ENCODE measurements at regions not wholly inside any gene's neighbourhood (a gene's known extent, or its start where the extent isn't known, plus 50 kb on each side); places are given as distances from the start of the nearest gene placed in this dataset.
A peak's percentile ranks its signal among the peaks of the same experiment; 100 is the strongest.

GRCh38 chr16:85991425-85991824 is 92.5 kb downstream of the IRF8 start:
- no peak for DNase-seq

- no peak for DNase-seq
These were observed 92.9 kb downstream of the IRF8 start for GRCh38 chr16:85991856-85992255.

- no peak for DNase-seq
These were observed 93.4 kb downstream of the IRF8 start for GRCh38 chr16:85992359-85992758.

GRCh38 chr16:85992779-85993178 is 93.8 kb downstream of the IRF8 start:
- no peak for DNase-seq

GRCh38 chr16:85994492-85995490 is 95.8 kb downstream of the IRF8 start:
- DNase-seq = no peak

DNA sequence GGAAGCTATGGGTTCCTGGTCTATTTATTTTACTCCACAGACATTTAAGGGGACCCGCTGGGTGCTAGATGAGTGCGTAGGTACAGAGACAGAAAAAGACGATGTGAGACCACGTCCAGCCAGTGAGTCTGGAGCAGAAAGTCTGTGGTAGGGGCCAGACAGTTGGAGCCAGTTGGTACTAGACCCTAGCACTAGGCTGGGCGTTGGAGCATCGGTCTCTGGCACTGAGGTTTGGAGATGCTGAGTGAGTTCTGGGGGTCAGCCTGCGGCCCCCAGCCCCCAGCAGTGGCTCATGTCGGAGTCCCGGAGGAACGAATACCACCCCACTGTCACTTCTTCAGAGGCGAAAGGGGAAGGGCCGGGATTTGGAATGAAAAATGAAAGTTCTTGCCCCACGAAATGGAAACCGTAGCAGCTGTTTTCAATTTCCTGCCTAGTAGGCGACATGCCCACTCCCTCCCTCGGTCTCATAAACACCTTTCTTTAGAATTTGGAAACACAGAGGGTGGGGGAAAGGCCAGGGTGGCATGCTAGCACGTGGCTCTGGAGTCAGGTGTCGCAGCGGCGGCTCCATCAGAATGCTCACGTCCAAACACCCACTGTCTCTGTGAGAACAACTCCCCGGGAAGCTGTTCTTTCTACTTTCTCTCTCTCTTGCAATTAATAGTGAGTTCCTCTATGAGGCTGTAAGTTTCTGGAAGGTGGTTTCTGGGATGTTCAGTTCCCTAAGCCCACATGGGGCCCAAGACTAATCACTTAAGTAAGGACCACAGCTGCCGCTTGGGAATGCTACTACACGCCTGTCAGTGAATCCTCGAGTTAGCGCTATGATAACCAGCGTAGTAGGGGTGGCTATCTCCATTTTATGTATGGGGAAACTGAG is 96.8 kb downstream of the IRF8 start:
- no peak for DNase-seq

DNA sequence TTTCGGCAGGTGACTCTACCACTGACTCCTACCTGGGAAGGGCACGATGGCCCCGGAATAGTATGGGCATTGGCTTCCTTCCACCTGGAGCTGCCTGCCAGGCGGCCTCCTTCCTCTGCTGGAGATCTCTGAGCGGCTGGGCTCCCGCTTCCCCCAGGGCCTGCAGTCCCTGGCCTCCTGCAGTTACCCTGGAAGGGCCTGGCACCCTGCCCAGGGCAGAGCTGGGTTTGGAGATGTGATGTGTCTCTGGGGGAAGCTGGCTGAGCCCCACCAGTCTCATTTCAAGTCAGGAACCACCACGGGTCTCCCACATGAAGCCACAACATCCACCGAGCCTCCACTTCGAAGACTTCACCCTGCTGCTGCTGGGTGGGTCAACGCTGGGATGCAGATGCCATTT is 97.9 kb downstream of the IRF8 start:
- no peak for DNase-seq

DNA sequence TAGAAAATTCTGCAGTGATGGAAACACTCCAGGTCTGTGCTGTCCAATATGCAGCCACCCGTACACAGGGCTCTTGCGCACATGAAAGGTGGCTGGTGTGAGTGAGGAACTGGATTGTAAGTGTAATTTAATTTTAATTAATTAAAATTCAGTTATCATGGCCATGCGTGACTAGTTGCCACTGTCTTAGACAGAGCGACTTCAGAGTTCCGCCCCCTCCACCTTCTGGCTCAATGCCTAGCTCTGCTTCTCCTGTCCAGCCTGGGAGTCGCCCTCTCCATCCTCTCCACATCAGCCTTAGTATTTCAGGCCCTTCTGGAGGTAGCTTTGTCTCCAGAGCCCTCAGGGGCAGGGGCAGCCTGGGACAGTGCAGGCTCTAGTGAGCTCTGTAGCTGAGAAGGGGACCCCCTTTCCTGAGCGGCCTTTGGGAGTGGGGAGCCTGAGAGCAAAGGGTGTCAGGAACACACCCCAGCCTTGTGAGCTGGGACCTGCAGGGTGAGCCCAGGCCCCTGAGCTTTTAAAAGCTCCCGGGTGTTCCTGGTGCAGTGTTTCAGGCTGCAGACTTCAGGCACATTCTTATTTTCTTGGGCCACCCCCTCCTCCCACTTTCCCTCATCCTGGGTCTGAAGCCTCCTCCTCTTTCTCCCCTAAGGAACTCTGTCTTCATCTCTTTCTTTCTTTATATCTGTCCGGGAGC is 99.4 kb downstream of the IRF8 start:
- no peak for DNase-seq

- DNase-seq = no peak
These were observed 100.1 kb downstream of the IRF8 start for GRCh38 chr16:85998868-85999729.

- DNase-seq = no peak
These were observed 100.8 kb downstream of the IRF8 start for GRCh38 chr16:85999778-86000177.

- DNase-seq = no peak
These were observed 103.4 kb downstream of the IRF8 start for GRCh38 chr16:86002178-86002900.

- no peak for DNase-seq
These were observed 108.6 kb downstream of the IRF8 start for GRCh38 chr16:86007524-86007923.

DNA sequence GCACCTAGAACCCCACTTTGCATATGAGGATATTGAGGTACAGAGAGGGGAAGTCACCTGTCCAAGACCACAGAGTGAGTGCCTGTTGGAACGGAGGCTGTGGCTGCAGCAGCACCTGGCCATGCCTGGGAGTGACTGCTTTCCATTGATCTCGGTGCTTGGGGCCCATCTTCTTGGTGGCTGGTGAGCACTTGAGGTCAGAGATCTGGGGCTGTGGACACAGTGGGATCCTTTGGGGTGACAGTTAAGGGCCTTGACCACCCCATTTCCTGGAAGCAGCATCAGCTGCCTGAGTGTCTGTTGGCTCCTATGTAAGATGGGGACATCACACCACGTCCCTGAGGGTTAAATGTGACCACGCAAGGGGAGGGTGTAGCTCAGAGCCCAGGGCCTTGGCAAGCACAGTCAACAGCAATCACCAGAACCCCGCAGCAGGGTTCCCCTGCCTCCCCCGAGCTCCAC is 111.7 kb downstream of the IRF8 start:
- DNase-seq = no peak

GRCh38 chr16:86011532-86011931 is 112.6 kb downstream of the IRF8 start:
- no peak for DNase-seq

DNA sequence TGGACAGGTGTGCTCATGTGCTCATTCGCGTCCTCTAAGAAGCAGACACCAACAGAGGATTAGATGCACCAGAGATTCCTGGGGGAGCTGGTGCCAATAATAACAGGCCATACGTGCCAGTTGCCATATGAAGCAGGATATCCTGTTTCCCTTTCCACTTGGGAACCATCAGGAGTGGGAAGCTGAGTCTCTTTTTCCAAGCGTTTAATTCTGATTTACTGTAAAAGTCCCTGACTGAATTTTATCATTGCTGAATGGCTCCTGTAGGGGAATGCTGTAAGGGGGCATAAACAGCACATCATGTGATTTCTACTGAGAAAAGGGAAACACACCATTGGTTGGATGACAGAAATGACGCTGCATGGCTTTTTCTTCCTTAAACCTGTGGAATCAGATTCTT is 113.3 kb downstream of the IRF8 start:
- no peak for DNase-seq

GRCh38 chr16:86013867-86014266 is 114.9 kb downstream of the IRF8 start:
- no peak for DNase-seq

GRCh38 chr16:86015606-86016005 is 116.6 kb downstream of the IRF8 start:
- no peak for DNase-seq

- DNase-seq = peak; percentile 54
These were observed 117.4 kb downstream of the IRF8 start for GRCh38 chr16:86016201-86016965.

DNA sequence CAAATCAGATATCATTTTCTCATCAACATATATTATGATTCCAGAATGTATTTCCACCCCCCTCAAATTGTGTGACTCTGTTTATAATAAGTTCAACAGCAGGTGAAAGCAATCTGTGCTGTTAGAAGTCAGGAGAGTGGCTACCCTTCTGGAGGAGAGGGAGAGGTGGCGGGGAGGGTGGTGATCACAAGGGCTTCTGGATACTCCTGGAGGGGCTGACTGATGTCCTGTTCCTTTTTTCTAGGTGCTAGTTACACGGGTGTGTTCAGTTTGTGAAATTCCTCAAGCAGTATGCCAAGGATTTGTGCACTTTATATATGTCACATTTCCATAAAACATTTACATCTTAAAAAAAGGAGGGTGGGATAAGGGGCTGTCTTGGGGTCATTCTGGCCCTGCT is 119.1 kb downstream of the IRF8 start:
- DNase-seq = no peak

DNA sequence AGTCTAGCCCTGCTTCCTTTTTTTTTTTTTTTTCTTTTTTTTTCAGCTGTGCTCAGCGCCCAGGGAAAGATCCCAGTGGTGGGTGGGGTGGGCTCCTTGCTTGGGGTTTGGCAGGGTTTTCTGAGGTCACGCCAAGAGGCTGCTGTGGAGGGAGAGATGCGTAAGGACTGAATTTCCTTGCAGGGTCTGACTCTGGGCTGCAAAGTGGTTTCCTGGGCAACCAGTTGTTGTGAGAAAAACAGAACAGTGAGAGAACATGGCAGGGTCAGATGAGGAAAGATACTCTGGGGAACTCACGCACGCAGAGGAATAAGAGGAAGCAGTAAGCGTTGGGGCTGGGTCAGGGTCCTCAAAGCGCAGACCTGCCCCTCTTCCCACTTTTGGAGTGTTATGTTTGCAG is 119.5 kb downstream of the IRF8 start:
- DNase-seq = no peak

Measured in HCEC 1CT (cell line).